LNCAP (cell line): ENCODE measurements at regions not wholly inside any gene's neighbourhood (a gene's known extent, or its start where the extent isn't known, plus 50 kb on each side); places are given as distances from the start of the nearest gene placed in this dataset.

ENCODE experiments used
- TF ChIP-seq, protein P1 (sequence below): fragments of 450-650 bp; IDR thresholded peaks from 2 replicates; pipeline ENCODE4 v1.5.1; 2017; ENCODE audit warnings: mild to moderate bottlenecking

DNA sequence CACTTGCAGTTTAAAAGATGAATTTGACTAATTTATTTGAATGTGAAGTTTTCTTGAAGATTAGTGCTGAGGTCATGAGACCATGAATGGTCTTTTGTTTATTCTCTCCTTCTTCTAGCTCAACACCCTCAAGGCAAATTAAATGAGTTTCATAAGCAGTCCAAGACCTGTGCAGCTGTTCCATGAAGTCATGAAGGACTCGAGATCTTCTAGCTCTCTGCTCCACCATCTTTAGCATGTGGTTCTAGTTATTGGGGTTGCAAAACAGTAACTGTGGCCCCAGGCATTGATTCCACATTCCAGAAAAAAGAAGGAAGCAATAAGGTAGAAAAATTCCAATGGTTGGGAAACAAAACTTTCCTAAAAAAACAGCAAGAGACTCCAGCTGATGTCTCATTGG lies 84.2 kb upstream of the HS3ST1 start:
- TF ChIP-seq, protein P1, sequence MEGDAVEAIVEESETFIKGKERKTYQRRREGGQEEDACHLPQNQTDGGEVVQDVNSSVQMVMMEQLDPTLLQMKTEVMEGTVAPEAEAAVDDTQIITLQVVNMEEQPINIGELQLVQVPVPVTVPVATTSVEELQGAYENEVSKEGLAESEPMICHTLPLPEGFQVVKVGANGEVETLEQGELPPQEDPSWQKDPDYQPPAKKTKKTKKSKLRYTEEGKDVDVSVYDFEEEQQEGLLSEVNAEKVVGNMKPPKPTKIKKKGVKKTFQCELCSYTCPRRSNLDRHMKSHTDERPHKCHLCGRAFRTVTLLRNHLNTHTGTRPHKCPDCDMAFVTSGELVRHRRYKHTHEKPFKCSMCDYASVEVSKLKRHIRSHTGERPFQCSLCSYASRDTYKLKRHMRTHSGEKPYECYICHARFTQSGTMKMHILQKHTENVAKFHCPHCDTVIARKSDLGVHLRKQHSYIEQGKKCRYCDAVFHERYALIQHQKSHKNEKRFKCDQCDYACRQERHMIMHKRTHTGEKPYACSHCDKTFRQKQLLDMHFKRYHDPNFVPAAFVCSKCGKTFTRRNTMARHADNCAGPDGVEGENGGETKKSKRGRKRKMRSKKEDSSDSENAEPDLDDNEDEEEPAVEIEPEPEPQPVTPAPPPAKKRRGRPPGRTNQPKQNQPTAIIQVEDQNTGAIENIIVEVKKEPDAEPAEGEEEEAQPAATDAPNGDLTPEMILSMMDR = no peak

DNA sequence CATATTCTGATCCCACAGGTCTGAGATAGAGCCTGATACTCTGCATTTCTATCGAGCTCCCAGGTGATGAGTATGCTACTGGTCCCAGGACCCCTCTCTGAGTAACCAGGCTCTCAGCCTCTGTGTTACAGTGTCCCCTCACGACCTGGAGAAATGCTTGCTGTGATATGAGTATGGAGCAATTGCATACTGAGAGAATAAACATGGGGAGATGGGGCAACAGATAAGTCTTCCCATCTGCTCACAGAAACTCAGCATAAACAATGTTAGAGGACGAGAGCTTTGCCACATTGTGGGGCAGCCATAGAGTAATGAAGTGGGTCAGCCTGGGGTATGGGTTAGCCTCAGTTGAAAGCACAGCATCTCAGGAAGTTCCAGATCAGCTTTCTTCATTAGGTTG lies 82.6 kb upstream of the HS3ST1 start:
- TF ChIP-seq, protein P1 = no peak

DNA sequence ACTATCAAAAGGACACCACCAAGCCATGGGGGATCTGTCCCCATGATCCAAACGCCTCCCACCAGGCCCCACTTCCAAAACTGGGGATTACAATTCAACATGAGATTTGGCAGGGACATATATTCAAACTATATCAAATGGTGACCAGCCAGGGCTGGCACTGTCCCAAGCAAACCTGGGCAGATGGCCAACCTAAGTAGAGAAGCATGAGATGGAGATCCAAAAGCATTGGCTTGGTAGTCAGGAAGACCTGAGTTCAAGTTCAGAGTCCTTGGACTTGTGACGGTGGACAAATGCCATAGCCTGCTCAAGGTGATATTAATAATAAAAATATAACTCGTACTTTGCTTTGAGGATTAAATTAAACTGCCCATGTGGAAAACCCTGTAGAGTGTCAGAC lies 79.2 kb upstream of the HS3ST1 start:
- TF ChIP-seq, protein P1 = no peak

DNA sequence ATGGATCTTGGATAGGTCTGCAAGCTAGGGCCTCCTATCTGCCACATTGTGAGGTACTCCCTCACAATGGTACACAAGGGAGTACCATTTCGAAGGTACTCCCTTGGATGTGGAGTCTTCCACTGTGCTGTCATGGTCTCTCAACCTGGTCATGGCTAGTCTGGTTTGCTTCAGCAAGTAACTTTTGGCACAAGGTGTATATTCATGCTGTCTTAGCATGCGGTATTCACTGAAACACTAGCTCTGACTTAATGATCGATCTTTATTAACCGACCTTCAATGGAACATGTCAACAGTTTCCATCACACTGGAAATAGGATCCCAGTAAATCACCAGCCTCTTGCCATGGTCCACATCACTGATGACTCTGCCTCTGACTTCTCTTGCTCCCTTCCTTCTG lies 77.5 kb upstream of the HS3ST1 start:
- TF ChIP-seq, protein P1 = no peak

DNA sequence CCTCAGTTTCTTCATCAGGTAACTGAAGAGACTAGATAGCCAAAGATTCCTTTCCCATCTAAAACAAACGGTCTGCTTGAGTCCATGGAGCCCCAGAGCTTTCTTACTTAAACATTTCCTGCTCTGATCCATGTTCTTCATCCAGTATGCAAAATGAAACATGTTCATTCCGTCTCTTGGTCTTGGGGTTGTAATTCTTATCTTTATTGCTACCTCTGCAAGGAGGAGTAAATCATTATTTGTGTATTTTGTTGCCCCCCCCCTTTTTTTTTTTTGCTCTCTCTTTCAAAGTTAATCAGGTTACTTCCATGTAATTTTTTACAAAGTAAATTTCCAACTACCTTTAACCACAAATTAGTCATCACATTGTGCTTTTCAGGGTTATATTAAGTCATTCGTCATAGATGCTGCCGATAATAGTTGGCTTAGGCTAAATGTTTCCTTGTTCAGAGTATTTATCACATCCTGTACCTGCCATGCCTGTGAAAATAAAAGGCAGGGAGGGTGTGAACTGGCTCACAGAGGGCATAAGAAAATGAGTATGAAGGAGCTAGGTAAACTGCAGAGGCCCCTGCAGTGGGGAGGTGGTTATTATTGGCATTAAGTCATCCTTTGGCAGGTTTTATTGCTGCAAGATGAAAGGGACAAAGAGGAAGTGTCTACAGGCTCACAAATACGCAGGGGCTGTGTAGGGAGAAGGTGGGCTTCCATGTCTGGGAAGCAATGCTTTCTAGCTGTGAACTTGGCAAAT lies 76.7 kb upstream of the HS3ST1 start:
- TF ChIP-seq, protein P1 = no peak

DNA sequence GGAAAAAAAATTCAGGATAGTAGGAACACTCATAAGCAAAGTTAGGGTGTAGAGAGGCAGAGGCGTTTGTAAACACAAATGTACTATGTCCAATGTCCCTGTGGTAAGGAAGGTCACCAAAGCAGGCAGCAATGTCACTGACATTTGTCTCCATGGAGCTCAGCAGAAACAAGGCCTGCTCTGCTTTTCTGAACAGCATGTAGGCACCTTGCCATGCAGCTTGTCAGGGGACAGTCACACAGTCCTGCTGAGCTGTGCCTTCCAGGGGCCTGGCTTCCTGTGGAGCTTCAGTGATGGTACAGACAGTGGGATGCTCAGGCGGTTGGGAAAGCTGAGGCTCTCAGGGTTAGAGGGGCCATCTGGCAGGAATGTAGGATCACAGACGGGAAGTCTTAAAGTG lies 74.5 kb upstream of the HS3ST1 start:
- TF ChIP-seq, protein P1 = no peak

DNA sequence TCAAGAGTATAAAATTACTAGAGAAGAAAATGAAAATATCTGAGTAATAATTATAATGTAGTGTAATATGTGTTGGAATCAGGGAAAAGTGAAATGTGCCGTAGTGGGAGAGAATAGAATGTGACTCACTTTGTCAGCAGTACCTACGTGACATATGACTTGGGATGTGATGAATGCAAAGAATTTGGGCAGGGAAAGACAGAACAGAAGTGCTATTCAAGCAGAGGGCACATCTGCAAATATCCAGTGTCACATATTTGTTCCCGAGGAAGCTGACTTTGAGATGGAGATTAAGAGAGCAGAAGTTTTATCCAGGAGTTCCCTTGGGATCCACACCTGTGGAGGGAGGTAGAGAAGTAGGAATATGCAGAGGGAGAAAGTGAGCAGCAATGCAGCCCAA lies 69.3 kb upstream of the HS3ST1 start:
- TF ChIP-seq, protein P1 = no peak
